Heart left ventricle (tissue), 16 donors: ENCODE measurements at regions not wholly inside any gene's neighbourhood (a gene's known extent, or its start where the extent isn't known, plus 50 kb on each side); places are given as distances from the start of the nearest gene placed in this dataset.

Experiments used
- ATAC-seq, 4 donors: fragments of 200-7000 bp; cut with Tn5 transposase; one replicate each; pipeline ENCODE4 v1.9.1; 2020 to 2022; ENCODE audit warnings: moderate library complexity in 4 of 4, mild to moderate bottlenecking in 3 of 4, moderate number of reproducible peaks in 1 of 4
- DNase-seq, 5 donors: peaks; one replicate each; pipeline ENCODE4 v3.0.0-alpha.2; 2020
- H3K27ac ChIP-seq, 12 donors: fragments of 200-600 bp; sonication (generic) in 4 of 12; one replicate each; pipeline versions ENCODE4 v1.5.0 to v1.8.0; 2016 to 2022; ENCODE audit warnings: mild to moderate bottlenecking in 2 of 12
- H3K27me3 ChIP-seq, 9 donors: fragments of 200-600 bp; sonication (generic) in 2 of 9; one replicate each; pipeline versions ENCODE4 v1.5.1 to v1.8.0; 2016 to 2022; ENCODE audit warnings: mild to moderate bottlenecking in 3 of 9
- H3K36me3 ChIP-seq, 9 donors: fragments of 200-600 bp; sonication (generic) in 2 of 9; one replicate each; pipeline versions ENCODE4 v1.5.0 to v1.8.0; 2018 to 2022; ENCODE audit warnings: mild to moderate bottlenecking in 2 of 9
- H3K4me1 ChIP-seq, 12 donors: fragments of 200-600 bp; sonication (generic) in 4 of 12; one replicate each; pipeline versions ENCODE4 v1.5.0 to v1.8.0; 2016 to 2022; ENCODE audit warnings: mild to moderate bottlenecking in 3 of 12
- H3K4me3 ChIP-seq, 12 donors: fragments of 200-600 bp; sonication (generic) in 4 of 12; one replicate each; pipeline versions ENCODE4 v1.5.0 to v1.8.0; 2017 to 2022; ENCODE audit warnings: mild to moderate bottlenecking in 9 of 12, moderate library complexity in 4 of 12
- H3K9me3 ChIP-seq, 12 donors: fragments of 200-600 bp; sonication (generic) in 4 of 12; one replicate each; pipeline versions ENCODE4 v1.5.0 to v1.8.0; 2016 to 2022; ENCODE audit warnings: mild to moderate bottlenecking in 1 of 12
- CTCF ChIP-seq, 12 donors: fragments of 200-600 bp; sonication (generic) in 4 of 12; IDR thresholded peaks; one replicate each; pipeline versions ENCODE4 v1.5.0 to v1.8.0; 2018 to 2022; ENCODE audit warnings: antibody characterized with exemption in 12 of 12, mild to moderate bottlenecking in 5 of 12
- POLR2A ChIP-seq, 2 donors: fragments of 450-650 bp; IDR thresholded peaks; one replicate each; pipeline ENCODE4 v1.6.1; 2017; ENCODE audit warnings: antibody characterized with exemption in 2 of 2, mild to moderate bottlenecking in 2 of 2, moderate library complexity in 2 of 2
- WGBS, 4 donors: extraction: QIAGEN DNeasy Blood & Tissue Kit in 2 of 4; methylation state at CpG; one replicate each; pipeline versions ENCODE4 v1.1.5 to v1.1.7; 2013 to 2018; 5-methylcytosine and 5-hydroxymethylcytosine counted together
- intact Hi-C, 10 donors: fragments of 100-400 bp; cut with DNase I; formaldehyde crosslinking; loops; one replicate each; pipeline versions ENCODE4 v1.11.1 to v1.14.2; 2022
- donor health status: ischemic (EF 13 %, LVEDD 7.1; RV severe dilation, severe dysfunction).
- donor health status: healthy with polysubstance abuse.
- donor health status: DM: no; HTN: yes; CAD: no.
- donor health status: DM: no; HTN: no; CAD: no.
- donor health status: ischemic (EF 25% LVEDD 6.9; RV normal size, moderate dysfunction).
- donor health status: ischemic (EF 25% LVEDD 5.7; RV mildly dilated, moderate dysfunction).
- donor health status: healthy.
- donor health status: DM: yes; HTN: yes; CAD: no.
- donor health status: ischemic (EF 35%, LVEDD 5.7; RV mildly dilated, moderate dysfunction).
- donor health status: nonischemic (EF 11% LVEDD 7.7; RV severe dilation, severe dysfunction).
- donor health status: DM: yes; HTN: yes; CAD: no.
- donor health status: PGD.
- donor health status: ischemic (EF 29% LVEDD 5.4; RV normal size, mild dysfunction).
- donor health status: nonischemic (EF 23%, LVEDD 6.1; RV moderate dilation, normal function).

- Histone ChIP-seq H3K4me3 (no peak overlapping the region), H3K9me3 (no peaks in the 10 kb centered on the region), H3K36me3 (no peaks in the 10 kb centered on the region), H3K27ac (no peak overlapping the region), H3K27me3 (peaks cover 0 to 4% (median 0%) of the 10 kb centered on the region in 9 donors), H3K4me1 (no peaks in the 10 kb centered on the region)
- TF ChIP-seq POLR2A (IDR thresholded peaks at IDR 0.05) (no peak), CTCF (IDR thresholded peaks at IDR 0.05) (no peak)
- ATAC-seq: no peak
- intact Hi-C loops: loop anchor here in 1 of 10 donors (10.0 kb wide), 1 partner anchor 82 kb away; the partner anchor contains the start of gene GJD2
- WGBS, 4 donors: 90 to 97% (median 96%) methylated on average over 1 of the region's 1 CpG
- DNase-seq: no peak
Measured at GRCh38 chr15:34673241-34673640, 81.6 kb downstream of the GJD2 start.

- H3K9me3 ChIP-seq: no peaks in the 10 kb centered on the region
- TF ChIP-seq CTCF (IDR thresholded peaks at IDR 0.05) (no peak), POLR2A (IDR thresholded peaks at IDR 0.05) (no peak)
Measured at GRCh38 chr15:34665498-34666116, 82.2 kb upstream of the GOLGA8B start.

GRCh38 chr15:34664418-34664817 lies 81.0 kb upstream of the GOLGA8B start:
- WGBS, 4 donors: 33 to 48% (median 38%) methylated on average over 1 of the region's 1 CpG
- DNase-seq (no peak), ATAC-seq (no peak)
- Histone ChIP-seq H3K4me1 (peaks cover 0 to 2% (median 0%) of the 10 kb centered on the region in 12 donors), H3K36me3 (no peaks in the 10 kb centered on the region), H3K9me3 (no peaks in the 10 kb centered on the region), H3K27me3 (no peaks in the 10 kb centered on the region), H3K27ac (no peak overlapping the region), H3K4me3 (no peak overlapping the region)
- intact Hi-C loops: no loop called here
- TF ChIP-seq CTCF (IDR thresholded peaks at IDR 0.05) (no peak), POLR2A (IDR thresholded peaks at IDR 0.05) (no peak)

More at GRCh38 chr15:34665498-34666116, 82.2 kb upstream of the GOLGA8B start:
- no peak for ATAC-seq
- Histone ChIP-seq H3K4me3 (no peak overlapping the region), H3K4me1 (peaks cover 0 to 2% (median 0%) of the 10 kb centered on the region in 12 donors), H3K27ac (peak overlapping the region in 1 of 12 donors; percentile 4), H3K27me3 (no peaks in the 10 kb centered on the region), H3K36me3 (no peaks in the 10 kb centered on the region)
- DNase-seq: no peak
- intact Hi-C loops: no loop called here
- 11 to 31% (median 18%) methylated on average over 5 of the region's 5 CpGs for WGBS, 4 donors

DNA sequence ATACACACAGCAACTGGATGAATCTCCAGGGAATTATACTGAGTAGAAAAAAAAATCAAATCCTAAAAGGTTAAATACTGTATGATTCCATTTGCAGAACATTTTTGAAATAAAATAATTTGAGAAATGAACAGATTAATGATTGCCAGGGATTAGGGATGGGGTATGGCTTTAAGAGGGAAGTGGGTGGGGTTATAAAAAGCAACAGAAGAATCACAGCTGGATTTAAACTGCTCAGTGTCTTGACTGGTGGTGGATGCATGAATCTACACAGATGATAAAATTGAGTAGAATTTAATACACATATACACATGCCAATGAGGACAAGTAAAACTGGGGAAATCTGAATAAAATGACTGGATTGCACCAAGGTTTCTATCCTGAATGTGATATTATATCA lies 79.7 kb upstream of the GOLGA8B start:
- H3K36me3 ChIP-seq: no peaks in the 10 kb centered on the region
- H3K4me3 ChIP-seq: no peak overlapping the region
- no peak overlapping the region for H3K27ac ChIP-seq
- H3K27me3 ChIP-seq: no peaks in the 10 kb centered on the region
- H3K4me1 ChIP-seq: peaks cover 0 to 2% (median 0%) of the 10 kb centered on the region in 12 donors
- DNase-seq (no peak), ATAC-seq (no peak)
- TF ChIP-seq POLR2A (IDR thresholded peaks at IDR 0.05): no peak
- TF ChIP-seq CTCF (IDR thresholded peaks at IDR 0.05): no peak
- no peaks in the 10 kb centered on the region for H3K9me3 ChIP-seq
- intact Hi-C loops: no loop called here
